Thoracic aorta (tissue), 2 donors: ENCODE measurements at regions not wholly inside any gene's neighbourhood (a gene's known extent, or its start where the extent isn't known, plus 50 kb on each side); places are given as distances from the start of the nearest gene placed in this dataset.

Source experiments
- ATAC-seq: fragments of 150-250 bp; one replicate; pipeline ENCODE4 v1.8.0; 2017; ENCODE audit warnings: low read depth; ENCODE audit not compliant: insufficient number of reproducible peaks, low FRiP score
- DNase-seq: peaks from one replicate; pipeline ENCODE4 v3.0.0-alpha.2; 2020; ENCODE audit warnings: low spot score
- H3K27ac ChIP-seq, 2 donors: fragments of 200-600 bp; sonication (generic); 1 replicate in 1 of 2; 2 replicates in 1 of 2; pipeline ENCODE4 v1.5.1; 2016; ENCODE audit warnings: mild to moderate bottlenecking in 2 of 2, moderate library complexity in 2 of 2
- H3K27me3 ChIP-seq: fragments of 200-600 bp; sonication (generic); replicated peaks from 2 replicates; pipeline ENCODE4 v1.6.0; 2016; ENCODE audit warnings: mild to moderate bottlenecking; ENCODE audit not compliant: insufficient read depth
- H3K36me3 ChIP-seq: fragments of 200-600 bp; sonication (generic); one replicate; pipeline ENCODE4 v1.5.1; 2016
- H3K4me1 ChIP-seq, 2 donors: fragments of 200-600 bp; sonication (generic); 1 replicate in 1 of 2; 2 replicates in 1 of 2; pipeline versions ENCODE4 v1.5.1 to v1.6.0; 2016; ENCODE audit warnings: low read depth in 2 of 2, mild to moderate bottlenecking in 1 of 2; ENCODE audit not compliant: control insufficient read depth in 1 of 2
- H3K4me3 ChIP-seq: fragments of 200-600 bp; sonication (generic); 2 replicates; pipeline ENCODE4 v1.5.1; 2016; ENCODE audit warnings: mild to moderate bottlenecking
- H3K9me3 ChIP-seq: fragments of 200-600 bp; sonication (generic); 2 replicates; pipeline ENCODE4 v1.5.1; 2016
- CTCF ChIP-seq: fragments of 200-600 bp; sonication (generic); IDR thresholded peaks from one replicate; pipeline ENCODE4 v1.5.1; 2019; ENCODE audit warnings: antibody characterized with exemption

GRCh38 chr9:89774858-89775370 is 170.1 kb downstream of the GADD45G start:
- H3K27me3 ChIP-seq = no peaks in the 10 kb centered on the region
- no peaks in the 10 kb centered on the region for H3K36me3 ChIP-seq
- H3K27ac ChIP-seq = no peak overlapping the region
- TF ChIP-seq CTCF = no peak
- H3K4me3 ChIP-seq = no peak overlapping the region
- ATAC-seq (no peak), DNase-seq (no peak)
- H3K4me1 ChIP-seq = no peaks in the 10 kb centered on the region
- no peaks in the 10 kb centered on the region for H3K9me3 ChIP-seq

GRCh38 chr9:89775641-89776040 is 170.8 kb downstream of the GADD45G start:
- Histone ChIP-seq H3K9me3 (no peaks in the 10 kb centered on the region), H3K4me3 (no peak overlapping the region), H3K36me3 (no peaks in the 10 kb centered on the region), H3K4me1 (no peaks in the 10 kb centered on the region), H3K27ac (no peak overlapping the region), H3K27me3 (no peaks in the 10 kb centered on the region)
- no peak for ATAC-seq
- no peak for TF ChIP-seq CTCF
- DNase-seq = no peak

GRCh38 chr9:89776795-89777525 is 172.1 kb downstream of the GADD45G start:
- TF ChIP-seq CTCF = no peak
- ATAC-seq (no peak), DNase-seq (no peak)
- Histone ChIP-seq H3K4me3 (no peak overlapping the region), H3K36me3 (no peaks in the 10 kb centered on the region), H3K27ac (no peak overlapping the region), H3K9me3 (no peaks in the 10 kb centered on the region), H3K4me1 (no peaks in the 10 kb centered on the region), H3K27me3 (no peaks in the 10 kb centered on the region)

- Histone ChIP-seq H3K9me3 (no peaks in the 10 kb centered on the region), H3K4me1 (no peaks in the 10 kb centered on the region), H3K4me3 (no peak overlapping the region), H3K27me3 (no peaks in the 10 kb centered on the region), H3K36me3 (no peaks in the 10 kb centered on the region), H3K27ac (no peak overlapping the region)
- no peak for TF ChIP-seq CTCF
- DNase-seq (no peak), ATAC-seq (no peak)
Observed at GRCh38 chr9:89777544-89777943, 172.7 kb downstream of the GADD45G start.

- H3K4me3 ChIP-seq = no peak overlapping the region
- no peak for TF ChIP-seq CTCF
- H3K27ac ChIP-seq = no peak overlapping the region
- ATAC-seq = no peak
- H3K4me1 ChIP-seq = no peaks in the 10 kb centered on the region
- no peaks in the 10 kb centered on the region for H3K9me3 ChIP-seq
- no peaks in the 10 kb centered on the region for H3K36me3 ChIP-seq
- H3K27me3 ChIP-seq = no peaks in the 10 kb centered on the region
- DNase-seq = no peak
Observed at GRCh38 chr9:89778100-89779090, 173.6 kb downstream of the GADD45G start.
